ENCODE measurements at regions not wholly inside any gene's neighbourhood (a gene's known extent, or its start where the extent isn't known, plus 50 kb on each side); places are given as distances from the start of the nearest gene placed in this dataset.

- TF ChIP-seq ZNF462 (CRISPR knock-in tag; IDR thresholded peaks at IDR 0.05) (no peak), STAT1 (IDR thresholded peaks at IDR 0.05; ENCODE audit: unreplicated experiment) (no peak), ZNF114 (CRISPR knock-in tag; IDR thresholded peaks at IDR 0.05) (no peak), CTCF (conservative IDR thresholded peaks at IDR 0.05; ENCODE audit: low read depth in 2 of 2) (no peak), NANOG (IDR thresholded peaks at IDR 0.05; ENCODE audit: borderline replicate concordance) (no peak)
These were observed 77.8 kb upstream of the PRDX4 start (continued) for GRCh38 chrX:23589496-23589895.

GRCh38 chrX:23592741-23593140, 74.6 kb upstream of the PRDX4 start:
- no peaks in the 10 kb centered on the region for H3K4me1 ChIP-seq (ENCODE audit: insufficient read depth)
- no peaks in the 10 kb centered on the region for H3K27me3 ChIP-seq (ENCODE audit: insufficient read depth)
- H3K36me3 Mint-ChIP-seq (ENCODE audit: low read depth) = no peaks in the 10 kb centered on the region
- H4K20me1 ChIP-seq (replicated peaks; ENCODE audit: insufficient read depth) = no peaks in the 10 kb centered on the region
- H3K27ac ChIP-seq (ENCODE audit: low read depth) = no peak overlapping the region
- no peaks in the 10 kb centered on the region for H3K79me2 ChIP-seq (replicated peaks; ENCODE audit: insufficient read depth)
- ATAC-seq (no peak), DNase-seq (ENCODE audit: low spot score) (no peak)
- no peaks in the 10 kb centered on the region for H3K36me3 ChIP-seq (ENCODE audit: insufficient read depth)
- H3F3A ChIP-seq (replicated peaks; ENCODE audit: low read depth) = no peaks in the 10 kb centered on the region
- no peak overlapping the region for H3K4me2 ChIP-seq
- H3K27ac Mint-ChIP-seq = no peak overlapping the region
- no peaks in the 10 kb centered on the region for H3K9me2 ChIP-seq (ENCODE audit: insufficient read depth)
- no peaks in the 10 kb centered on the region for H3K4me1 Mint-ChIP-seq
- no peak overlapping the region for H2AFZ ChIP-seq
- H3K4me3 ChIP-seq = no peak overlapping the region
- H3K27me3 Mint-ChIP-seq (ENCODE audit: insufficient read depth, low read depth, poor library complexity) = no peaks in the 10 kb centered on the region
- H3K9me3 Mint-ChIP-seq = no peaks in the 10 kb centered on the region; the same call in 2 of the 3 replicates
- no peak overlapping the region for H3K4me3 Mint-ChIP-seq
- no peak for TF ChIP-seq POLR2AphosphoS5 (IDR thresholded peaks at IDR 0.05; ENCODE audit: low read depth)
- no peak for TF ChIP-seq EZH2 (IDR thresholded peaks at IDR 0.05; ENCODE audit: low read depth, unreplicated experiment)
- no peak for TF ChIP-seq REST (IDR thresholded peaks at IDR 0.05; ENCODE audit: unreplicated experiment)
- TF ChIP-seq JUNB (IDR thresholded peaks at IDR 0.05; ENCODE audit: unreplicated experiment) = no peak
- no peak for TF ChIP-seq ETS1 (IDR thresholded peaks at IDR 0.05)
- TF ChIP-seq CREB1 (CRISPR knock-in tag; IDR thresholded peaks at IDR 0.05; ENCODE audit: low read depth) = no peak
